T-cell (primary cell): ENCODE measurements at regions not wholly inside any gene's neighbourhood (a gene's known extent, or its start where the extent isn't known, plus 50 kb on each side); places are given as distances from the start of the nearest gene placed in this dataset.

ENCODE experiments used
- ATAC-seq, 4 experiments: fragments of 200-7000 bp in 3 of 4; fragments of 150-1000 bp in 1 of 4; cut with Tn5 transposase; replicated peaks in 1 of 4; 1 replicate in 3 of 4; 2 replicates in 1 of 4; pipeline ENCODE4 v1.10.0; 2021; ENCODE audit warnings: moderate library complexity in 3 of 4, mild to moderate bottlenecking in 2 of 4, moderate number of reproducible peaks in 1 of 4
- CTCF ChIA-PET, 2 donors: fragments of 300-600 bp; sonication (Branson Sonifier 250); formaldehyde crosslinking; loops; one replicate each; lab custom pipeline; 2022; ENCODE audit warnings: antibody characterized with exemption in 2 of 2; lab: Charles Lee
- POLR2A ChIA-PET, 2 donors: fragments of 300-600 bp; sonication (Branson Sonifier 250); formaldehyde crosslinking; loops; one replicate each; lab custom pipeline; 2022; ENCODE audit warnings: antibody characterized with exemption in 2 of 2; lab: Charles Lee
- DNase-seq, 35 experiments: peaks; one replicate each; pipeline versions ENCODE4 v3.0.0 to v3.0.0-alpha.2; 2013 to 2023
- H3K27ac ChIP-seq: one replicate; pipeline ENCODE4 v1.5.1; 2013; ENCODE audit warnings: low read length
- H3K27me3 ChIP-seq, 2 experiments: replicated peaks in 1 of 2; 1 replicate in 1 of 2; 2 replicates in 1 of 2; pipeline versions ENCODE4 v1.6.1 to v1.7.0; 2013; ENCODE audit warnings: low read length in 1 of 2, mixed read lengths in 1 of 2; ENCODE audit not compliant: control insufficient read depth in 2 of 2, insufficient read depth in 2 of 2; ENCODE audit errors: extremely low read depth in 1 of 2
- H3K36me3 ChIP-seq, 2 donors: 1 replicate in 1 of 2; 2 replicates in 1 of 2; pipeline versions ENCODE4 v1.6.1 to v1.7.0; 2013; ENCODE audit warnings: low read length in 1 of 2; ENCODE audit not compliant: control insufficient read depth in 2 of 2, insufficient read depth in 1 of 2; ENCODE audit errors: extremely low read depth in 1 of 2
- H3K4me1 ChIP-seq, 2 experiments: 1 replicate in 1 of 2; 2 replicates in 1 of 2; pipeline versions ENCODE4 v1.6.1 to v1.7.0; 2013; ENCODE audit warnings: low read length in 2 of 2, mixed read lengths in 1 of 2; ENCODE audit not compliant: insufficient read depth in 2 of 2, control insufficient read depth in 1 of 2; ENCODE audit errors: extremely low read depth in 1 of 2
- H3K4me3 ChIP-seq, 2 donors: 1 replicate in 1 of 2; 2 replicates in 1 of 2; pipeline versions ENCODE4 v1.5.1 to v1.7.0; 2013; ENCODE audit warnings: mild to moderate bottlenecking in 2 of 2, low read length in 1 of 2, moderate library complexity in 1 of 2; ENCODE audit not compliant: control insufficient read depth in 1 of 2; ENCODE audit errors: extremely low read depth in 1 of 2
- H3K9me3 ChIP-seq: 2 replicates; pipeline ENCODE4 v1.7.0; 2013
- H3K27ac Mint-ChIP-seq, 2 donors: one replicate each; pipeline ENCODE4 v1.8.0; 2020 to 2021; ENCODE audit warnings: mild to moderate bottlenecking in 2 of 2, mixed read lengths in 2 of 2
- H3K27me3 Mint-ChIP-seq, 2 donors: one replicate each; pipeline ENCODE4 v1.8.0; 2021 to 2022; ENCODE audit warnings: mixed read lengths in 2 of 2
- H3K36me3 Mint-ChIP-seq: one replicate; pipeline ENCODE4 v1.8.0; 2021; ENCODE audit warnings: mixed read lengths
- H3K4me1 Mint-ChIP-seq, 3 donors: one replicate each; pipeline ENCODE4 v1.8.0; 2020 to 2022; ENCODE audit warnings: mixed read lengths in 3 of 3, mild to moderate bottlenecking in 1 of 3
- H3K4me3 Mint-ChIP-seq, 3 donors: one replicate each; pipeline ENCODE4 v1.8.0; 2020 to 2022; ENCODE audit warnings: mild to moderate bottlenecking in 3 of 3, mixed read lengths in 3 of 3, moderate library complexity in 3 of 3
- H3K9me3 Mint-ChIP-seq, 3 donors: one replicate each; pipeline ENCODE4 v1.8.0; 2020 to 2022; ENCODE audit warnings: mixed read lengths in 3 of 3
- WGBS: methylation state at CpG from one replicate; pipeline ENCODE4 v1.1.5; 2013; ENCODE audit warnings: missing lambda C conversion rate; ENCODE audit not compliant: insufficient coverage; 5-methylcytosine and 5-hydroxymethylcytosine counted together

DNA sequence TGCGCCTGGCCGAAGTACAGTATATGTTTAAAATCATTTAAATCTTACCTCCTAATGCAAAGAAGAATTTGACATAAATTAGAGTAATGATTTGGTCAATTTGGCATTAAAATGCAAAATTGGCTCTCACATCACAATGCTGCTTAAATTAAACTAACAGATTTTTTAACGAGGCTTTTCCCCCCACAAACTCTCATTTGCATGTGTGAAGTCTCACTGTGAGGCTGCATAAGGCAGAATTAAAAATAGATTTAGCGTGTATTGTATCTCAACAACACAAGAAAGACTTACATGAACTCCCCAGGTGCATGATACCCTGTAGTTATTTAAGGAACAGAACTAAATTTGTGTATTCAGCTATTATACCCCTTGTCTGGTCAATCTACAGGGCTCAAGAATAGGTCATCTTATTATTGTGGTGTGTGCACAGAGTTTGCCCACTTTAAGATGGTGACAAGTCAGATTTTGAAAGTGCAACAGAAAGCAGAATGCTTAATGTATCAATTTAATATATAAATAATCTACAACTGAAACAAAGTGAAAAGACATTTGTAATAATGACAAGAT, 897.9 kb downstream of the EPHA3 start:
- H3K36me3 Mint-ChIP-seq, result no peaks in the 10 kb centered on the region
- peaks cover 13 to 18% (median 18%) of the 10 kb centered on the region in 3 donors for H3K9me3 Mint-ChIP-seq
- H3K27ac ChIP-seq, result no peak overlapping the region
- peaks cover under 1% of the 10 kb centered on the region for H3K9me3 ChIP-seq
- H3K4me1 ChIP-seq, result no peaks in the 10 kb centered on the region
- POLR2A ChIA-PET, result interaction anchor here in 1 of 2 donors (0.6 kb wide), 1 partner anchor 29 kb away, joined by 3 read pairs; no protein-coding TSS in a partner anchor
- H3K27ac Mint-ChIP-seq, result no peak overlapping the region
- H3K4me3 Mint-ChIP-seq, result no peak overlapping the region
- H3K27me3 ChIP-seq, result no peaks in the 10 kb centered on the region
- no peak overlapping the region for H3K4me3 ChIP-seq
- H3K36me3 ChIP-seq, result no peaks in the 10 kb centered on the region
- no peaks in the 10 kb centered on the region for H3K27me3 Mint-ChIP-seq
- CTCF ChIA-PET, result no interaction called here
- WGBS, result no CpG with 5 or more reads among the region's 4 CpGs
- ATAC-seq (no peak), DNase-seq (no peak)
- H3K4me1 Mint-ChIP-seq, result no peaks in the 10 kb centered on the region

- Mint-ChIP-seq H3K9me3 (peaks cover 14 to 19% (median 18%) of the 10 kb centered on the region in 3 donors), H3K27me3 (no peaks in the 10 kb centered on the region), H3K4me1 (no peaks in the 10 kb centered on the region), H3K27ac (no peak overlapping the region), H3K36me3 (no peaks in the 10 kb centered on the region), H3K4me3 (no peak overlapping the region)
- no peaks in the 10 kb centered on the region for H3K36me3 ChIP-seq
- H3K27ac ChIP-seq, result no peak overlapping the region
- no peaks in the 10 kb centered on the region for H3K4me1 ChIP-seq
- POLR2A ChIA-PET, result no interaction called here
- no peak for DNase-seq
- H3K27me3 ChIP-seq, result no peaks in the 10 kb centered on the region
- H3K4me3 ChIP-seq, result no peak overlapping the region
- H3K9me3 ChIP-seq, result peaks cover 3% of the 10 kb centered on the region
- no CpG with 5 or more reads among the region's 3 CpGs for WGBS
- CTCF ChIA-PET, result no interaction called here
- no peak for ATAC-seq
These were observed 900.5 kb downstream of the EPHA3 start for GRCh38 chr3:90007778-90008499.

- Histone ChIP-seq H3K27me3 (no peaks in the 10 kb centered on the region), H3K9me3 (peaks cover 3% of the 10 kb centered on the region), H3K27ac (no peak overlapping the region), H3K4me3 (no peak overlapping the region), H3K4me1 (no peaks in the 10 kb centered on the region), H3K36me3 (no peaks in the 10 kb centered on the region)
- ChIA-PET POLR2A (no interaction called here), CTCF (no interaction called here)
- H3K27me3 Mint-ChIP-seq, result no peaks in the 10 kb centered on the region
- no peak overlapping the region for H3K4me3 Mint-ChIP-seq
- ATAC-seq (no peak), DNase-seq (no peak)
- 92% methylated on average over 2 of the region's 3 CpGs for WGBS
- H3K27ac Mint-ChIP-seq, result no peak overlapping the region
- H3K4me1 Mint-ChIP-seq, result no peaks in the 10 kb centered on the region
- peaks cover 12 to 16% (median 12%) of the 10 kb centered on the region in 3 donors for H3K9me3 Mint-ChIP-seq
- peaks cover 3% of the 10 kb centered on the region for H3K36me3 Mint-ChIP-seq
These were observed 902.9 kb downstream of the EPHA3 start for GRCh38 chr3:90010341-90010740.

DNA sequence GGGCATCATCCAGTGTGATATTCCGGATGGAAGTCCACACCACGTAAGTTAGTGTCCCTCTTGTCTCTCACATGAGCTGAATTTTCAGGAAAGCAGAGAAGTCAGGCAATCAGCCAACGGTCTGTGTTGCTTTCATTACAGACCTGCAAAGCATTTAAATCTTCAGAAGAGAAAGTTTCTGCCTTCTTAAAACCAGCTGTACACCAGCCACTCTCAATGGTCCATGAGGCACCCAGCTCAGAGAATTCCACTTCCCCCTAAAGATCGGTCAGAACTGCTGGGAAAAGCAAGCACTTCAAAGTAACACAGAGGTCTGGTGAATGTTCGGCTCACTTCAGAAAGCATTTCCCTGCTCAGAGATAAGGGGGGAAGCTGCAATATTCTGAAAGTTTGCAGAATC, 903.7 kb downstream of the EPHA3 start:
- Histone ChIP-seq H3K4me3 (no peak overlapping the region), H3K27me3 (no peaks in the 10 kb centered on the region), H3K36me3 (no peaks in the 10 kb centered on the region), H3K27ac (no peak overlapping the region), H3K9me3 (peaks cover 3% of the 10 kb centered on the region), H3K4me1 (no peaks in the 10 kb centered on the region)
- no peaks in the 10 kb centered on the region for H3K27me3 Mint-ChIP-seq
- H3K4me3 Mint-ChIP-seq, result no peak overlapping the region
- WGBS, result 61% methylated on average over 3 of the region's 5 CpGs
- DNase-seq (no peak), ATAC-seq (no peak)
- H3K9me3 Mint-ChIP-seq, result peaks cover 12 to 16% (median 12%) of the 10 kb centered on the region in 3 donors
- H3K27ac Mint-ChIP-seq, result no peak overlapping the region
- H3K36me3 Mint-ChIP-seq, result peaks cover 3% of the 10 kb centered on the region
- H3K4me1 Mint-ChIP-seq, result no peaks in the 10 kb centered on the region
- POLR2A ChIA-PET, result no interaction called here
- CTCF ChIA-PET, result no interaction called here

GRCh38 chr3:90011596-90011995, 904.2 kb downstream of the EPHA3 start:
- Histone ChIP-seq H3K4me3 (no peak overlapping the region), H3K27ac (no peak overlapping the region), H3K36me3 (no peaks in the 10 kb centered on the region), H3K27me3 (no peaks in the 10 kb centered on the region), H3K9me3 (peaks cover 3% of the 10 kb centered on the region), H3K4me1 (no peaks in the 10 kb centered on the region)
- H3K36me3 Mint-ChIP-seq, result peaks cover 3% of the 10 kb centered on the region
- no peak overlapping the region for H3K27ac Mint-ChIP-seq
- CTCF ChIA-PET, result no interaction called here
- WGBS, result no CpG with 5 or more reads among the region's 4 CpGs
- peaks cover 12 to 16% (median 12%) of the 10 kb centered on the region in 3 donors for H3K9me3 Mint-ChIP-seq
- no peaks in the 10 kb centered on the region for H3K4me1 Mint-ChIP-seq
- POLR2A ChIA-PET, result no interaction called here
- no peak for DNase-seq
- H3K27me3 Mint-ChIP-seq, result no peaks in the 10 kb centered on the region
- H3K4me3 Mint-ChIP-seq, result no peak overlapping the region
- no peak for ATAC-seq

- Mint-ChIP-seq H3K4me3 (no peak overlapping the region), H3K27ac (no peak overlapping the region), H3K9me3 (peaks cover 11 to 16% (median 12%) of the 10 kb centered on the region in 3 donors), H3K36me3 (peaks cover 3% of the 10 kb centered on the region), H3K4me1 (no peaks in the 10 kb centered on the region), H3K27me3 (no peaks in the 10 kb centered on the region)
- no peaks in the 10 kb centered on the region for H3K36me3 ChIP-seq
- H3K27me3 ChIP-seq, result no peaks in the 10 kb centered on the region
- H3K27ac ChIP-seq, result no peak overlapping the region
- ChIA-PET CTCF (no interaction called here), POLR2A (no interaction called here)
- ATAC-seq (no peak), DNase-seq (no peak)
- no peak overlapping the region for H3K4me3 ChIP-seq
- peaks cover 3% of the 10 kb centered on the region for H3K9me3 ChIP-seq
- WGBS, result 100% methylated on average over 1 of the region's 2 CpGs
- no peaks in the 10 kb centered on the region for H3K4me1 ChIP-seq
These were observed 904.6 kb downstream of the EPHA3 start for GRCh38 chr3:90011996-90012395.
